T-helper 2 cell (primary cell): ENCODE measurements at regions not wholly inside any gene's neighbourhood (a gene's known extent, or its start where the extent isn't known, plus 50 kb on each side); places are given as distances from the start of the nearest gene placed in this dataset.
"Not testable (repeated sequence)": the region's sequence is repeated elsewhere in the genome, so short reads cannot be mapped to it uniquely, and the experiment has no call there.

Experiments
- DNase-seq, 5 experiments: peaks; one replicate each; pipeline versions ENCODE4 v3.0.0 to v3.0.0-alpha.2; 2012 to 2022

GRCh38 chr12:14214495-14214894, 151.0 kb upstream of the ATF7IP start:
- DNase-seq = no peak

- not testable (repeated sequence) for DNase-seq
Observed at GRCh38 chr12:14215949-14216348, 149.5 kb upstream of the ATF7IP start.

- peak in 2 of 5 experiments; percentile 15 to 26 for DNase-seq
Observed at GRCh38 chr12:14216405-14217294, 148.8 kb upstream of the ATF7IP start.

GRCh38 chr12:14219156-14219555, 146.3 kb upstream of the ATF7IP start:
- no peak for DNase-seq

GRCh38 chr12:14219670-14220069, 145.8 kb upstream of the ATF7IP start:
- not testable (repeated sequence) for DNase-seq

- no peak for DNase-seq
Observed at GRCh38 chr12:14225064-14225463, 140.4 kb upstream of the ATF7IP start.

- DNase-seq = not testable (repeated sequence)
Observed at GRCh38 chr12:14235176-14235575, 130.3 kb upstream of the ATF7IP start.

GRCh38 chr12:14236641-14237040, 128.8 kb upstream of the ATF7IP start:
- not testable (repeated sequence) for DNase-seq

GRCh38 chr12:14238221-14238792, 127.2 kb upstream of the ATF7IP start:
- DNase-seq = no peak

GRCh38 chr12:14239350-14239934, 126.0 kb upstream of the ATF7IP start:
- peak in 2 of 5 experiments; percentile 16 to 64 for DNase-seq

GRCh38 chr12:14239935-14240872, 125.3 kb upstream of the ATF7IP start:
- peak in 2 of 5 experiments; percentile 13 to 44 for DNase-seq

GRCh38 chr12:14240873-14241220, 124.6 kb upstream of the ATF7IP start:
- no peak for DNase-seq

- not testable (repeated sequence) for DNase-seq
Observed at GRCh38 chr12:14242825-14243224, 122.7 kb upstream of the ATF7IP start.

GRCh38 chr12:14243941-14244340, 121.5 kb upstream of the ATF7IP start:
- DNase-seq = no peak

GRCh38 chr12:14244876-14245669, 120.4 kb upstream of the ATF7IP start:
- no peak for DNase-seq

- DNase-seq = no peak
Observed at GRCh38 chr12:14247166-14247565, 118.3 kb upstream of the ATF7IP start.

GRCh38 chr12:14249368-14249767, 116.1 kb upstream of the ATF7IP start:
- no peak for DNase-seq

GRCh38 chr12:14252697-14253096, 112.8 kb upstream of the ATF7IP start:
- DNase-seq = no peak

- no peak for DNase-seq
Observed at GRCh38 chr12:14253496-14253895, 112.0 kb upstream of the ATF7IP start.

GRCh38 chr12:14254781-14255180, 110.7 kb upstream of the ATF7IP start:
- DNase-seq = no peak

- DNase-seq = peak in 4 of 5 experiments; percentile 18 to 88 (median 34)
Observed at GRCh38 chr12:14256121-14256520, 109.4 kb upstream of the ATF7IP start.
